ENCODE measurements at regions not wholly inside any gene's neighbourhood (a gene's known extent, or its start where the extent isn't known, plus 50 kb on each side); places are given as distances from the start of the nearest gene placed in this dataset.

DNA sequence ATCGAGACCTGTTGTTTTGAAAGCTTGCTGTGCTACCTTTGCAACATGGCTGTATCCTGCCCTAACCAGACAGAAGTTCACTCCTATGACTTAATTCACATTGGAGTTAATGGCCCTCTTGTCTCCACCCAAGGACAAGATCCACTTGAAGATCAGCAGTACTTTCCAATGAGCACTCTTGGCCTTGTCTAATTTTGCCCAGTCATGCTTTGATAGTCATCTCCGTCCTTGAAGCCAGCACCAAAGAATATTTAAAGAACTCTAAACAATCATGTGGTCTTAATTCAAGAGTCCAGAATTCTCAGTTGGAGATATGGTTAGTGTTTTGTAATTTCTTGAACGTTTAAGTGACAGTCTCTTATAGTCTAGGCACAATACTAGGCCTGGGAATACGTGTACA, 775.6 kb upstream of the EEF2KMT start:
- no peaks in the 10 kb centered on the region for H3K27me3 ChIP-seq (ENCODE audit: control insufficient read depth, insufficient read depth, low read length, poor library complexity, severe bottlenecking)
- H3K36me3 ChIP-seq (ENCODE audit: control insufficient read depth, insufficient read depth, low read length) = no peaks in the 10 kb centered on the region
- peaks cover 15% of the 10 kb centered on the region for H3K4me1 ChIP-seq (ENCODE audit: control insufficient read depth, insufficient read depth, low read length)
- no peak overlapping the region for H3K27ac ChIP-seq (ENCODE audit: insufficient read depth, low read depth, low read length, poor library complexity, severe bottlenecking)
- H3K9me3 ChIP-seq (ENCODE audit: control insufficient read depth, low read length) = no peaks in the 10 kb centered on the region
- H3K4me3 ChIP-seq (ENCODE audit: insufficient read depth, low read depth, low read length) = no peak overlapping the region
- WGBS, 2 experiments = 97 to 100% methylated on average over 2 to 3 of the region's 4 CpGs

- Histone ChIP-seq H3K27me3 (ENCODE audit: control insufficient read depth, insufficient read depth, low read length, poor library complexity, severe bottlenecking) (no peaks in the 10 kb centered on the region), H3K9me3 (ENCODE audit: control insufficient read depth, low read length) (no peaks in the 10 kb centered on the region), H3K36me3 (ENCODE audit: control insufficient read depth, insufficient read depth, low read length) (no peaks in the 10 kb centered on the region), H3K27ac (ENCODE audit: insufficient read depth, low read depth, low read length, poor library complexity, severe bottlenecking) (no peak overlapping the region), H3K4me3 (ENCODE audit: insufficient read depth, low read depth, low read length) (no peak overlapping the region), H3K4me1 (ENCODE audit: control insufficient read depth, insufficient read depth, low read length) (peaks cover 15% of the 10 kb centered on the region)
- WGBS, 2 experiments = 22 to 27% methylated on average over 9 to 11 of the region's 11 CpGs
Measured at GRCh38 chr16:5870886-5871691, 773.5 kb upstream of the EEF2KMT start.

GRCh38 chr16:5867250-5867649, 769.7 kb upstream of the EEF2KMT start:
- no peaks in the 10 kb centered on the region for H3K27me3 ChIP-seq (ENCODE audit: control insufficient read depth, insufficient read depth, low read length, poor library complexity, severe bottlenecking)
- H3K9me3 ChIP-seq (ENCODE audit: control insufficient read depth, low read length) = no peaks in the 10 kb centered on the region
- no peak overlapping the region for H3K4me3 ChIP-seq (ENCODE audit: insufficient read depth, low read depth, low read length)
- 94 to 95% methylated on average over 7 of the region's 7 CpGs for WGBS, 2 experiments
- H3K4me1 ChIP-seq (ENCODE audit: control insufficient read depth, insufficient read depth, low read length) = peaks cover 15% of the 10 kb centered on the region
- H3K36me3 ChIP-seq (ENCODE audit: control insufficient read depth, insufficient read depth, low read length) = no peaks in the 10 kb centered on the region
- no peak overlapping the region for H3K27ac ChIP-seq (ENCODE audit: insufficient read depth, low read depth, low read length, poor library complexity, severe bottlenecking)

DNA sequence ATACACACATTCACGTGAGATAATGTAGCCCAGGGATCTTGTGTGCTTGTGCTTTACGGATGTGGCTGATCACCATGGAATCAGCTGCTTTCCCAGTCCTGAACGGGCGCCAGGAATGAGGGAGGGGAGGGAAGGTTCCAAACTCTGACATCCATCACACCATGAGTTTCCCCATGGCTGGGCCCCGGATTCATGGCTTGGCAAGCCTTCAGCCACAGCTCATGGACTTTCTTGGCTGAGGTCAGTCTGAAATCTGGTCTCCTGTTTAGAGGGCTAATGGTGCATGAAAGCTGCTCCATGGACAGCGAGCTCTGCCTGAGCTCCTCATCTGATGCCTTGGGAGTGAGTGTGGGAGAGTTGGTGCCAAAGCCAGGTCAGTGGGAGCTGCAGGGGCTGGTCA, 767.6 kb upstream of the EEF2KMT start:
- Histone ChIP-seq H3K36me3 (ENCODE audit: control insufficient read depth, insufficient read depth, low read length) (no peaks in the 10 kb centered on the region), H3K27ac (ENCODE audit: insufficient read depth, low read depth, low read length, poor library complexity, severe bottlenecking) (no peak overlapping the region), H3K4me3 (ENCODE audit: insufficient read depth, low read depth, low read length) (no peak overlapping the region), H3K9me3 (ENCODE audit: control insufficient read depth, low read length) (no peaks in the 10 kb centered on the region), H3K4me1 (ENCODE audit: control insufficient read depth, insufficient read depth, low read length) (no peaks in the 10 kb centered on the region), H3K27me3 (ENCODE audit: control insufficient read depth, insufficient read depth, low read length, poor library complexity, severe bottlenecking) (no peaks in the 10 kb centered on the region)
- 88 to 98% methylated on average over 6 of the region's 6 CpGs for WGBS, 2 experiments

DNA sequence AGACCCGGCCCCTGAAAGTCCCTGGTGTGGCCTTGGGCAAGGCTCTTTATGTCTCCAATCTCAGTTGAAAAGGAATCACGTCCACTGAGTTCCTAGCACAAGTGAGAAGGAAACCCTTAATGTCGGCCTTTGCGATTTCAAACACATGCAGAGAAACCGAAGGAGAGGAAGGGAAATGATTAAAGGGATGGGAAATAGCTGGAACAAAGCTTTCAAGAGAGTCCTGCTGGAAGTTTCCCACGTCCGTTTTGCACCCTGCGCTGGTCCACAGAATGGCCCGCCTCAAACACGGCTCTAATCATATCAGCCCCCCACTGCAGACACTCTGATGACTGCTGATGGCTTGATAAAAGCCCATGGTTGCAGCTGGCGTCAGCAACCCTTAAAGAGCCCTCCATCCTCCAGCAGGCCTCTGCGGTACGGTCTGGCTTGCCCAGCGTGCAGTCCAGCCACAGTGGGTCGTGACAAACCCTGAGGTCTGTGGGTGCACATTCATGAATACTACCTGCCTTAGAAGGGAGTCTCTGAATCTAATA, 765.5 kb upstream of the EEF2KMT start:
- Histone ChIP-seq H3K27ac (ENCODE audit: insufficient read depth, low read depth, low read length, poor library complexity, severe bottlenecking) (no peak overlapping the region), H3K9me3 (ENCODE audit: control insufficient read depth, low read length) (no peaks in the 10 kb centered on the region), H3K4me1 (ENCODE audit: control insufficient read depth, insufficient read depth, low read length) (no peaks in the 10 kb centered on the region), H3K27me3 (ENCODE audit: control insufficient read depth, insufficient read depth, low read length, poor library complexity, severe bottlenecking) (no peaks in the 10 kb centered on the region), H3K36me3 (ENCODE audit: control insufficient read depth, insufficient read depth, low read length) (no peaks in the 10 kb centered on the region), H3K4me3 (ENCODE audit: insufficient read depth, low read depth, low read length) (no peak overlapping the region)
- 91 to 95% methylated on average over 15 of the region's 15 CpGs for WGBS, 2 experiments

DNA sequence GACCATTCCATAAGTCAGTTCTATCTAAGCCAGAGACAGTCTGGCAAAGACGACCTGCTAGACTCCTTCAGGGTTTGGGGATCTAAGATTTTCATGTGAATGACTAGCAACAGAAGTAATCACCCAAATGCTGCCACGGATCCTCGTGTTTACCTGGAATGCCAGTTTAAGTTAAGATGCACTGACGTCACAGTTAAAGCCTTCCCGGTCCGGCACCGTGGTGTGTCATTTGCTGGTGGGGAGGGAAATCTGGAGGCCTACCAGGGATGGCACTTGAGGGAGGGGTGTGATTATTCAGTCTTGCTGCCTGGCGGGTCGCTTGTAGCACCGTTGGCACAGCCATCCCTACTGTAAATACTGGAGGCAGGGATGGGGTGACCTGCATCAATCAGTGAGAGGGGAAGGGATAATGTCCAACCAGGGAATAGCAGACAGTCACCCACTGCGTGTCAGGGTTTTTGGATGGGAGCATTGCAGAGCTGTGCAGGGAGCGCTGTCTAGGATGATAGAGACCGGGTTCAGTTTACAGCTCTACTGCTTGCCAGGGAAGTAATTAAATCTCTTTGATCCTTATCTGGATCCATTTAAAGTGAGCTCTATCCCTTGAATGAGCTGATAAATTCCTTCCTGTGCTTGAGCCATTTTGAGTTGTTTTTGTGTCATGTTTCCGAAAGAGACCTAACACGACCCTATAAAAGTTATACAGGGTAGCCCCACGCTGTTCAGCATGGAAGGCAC, 764.7 kb upstream of the EEF2KMT start:
- no peaks in the 10 kb centered on the region for H3K4me1 ChIP-seq (ENCODE audit: control insufficient read depth, insufficient read depth, low read length)
- no peaks in the 10 kb centered on the region for H3K9me3 ChIP-seq (ENCODE audit: control insufficient read depth, low read length)
- WGBS, 2 experiments = 86 to 89% methylated on average over 16 of the region's 16 CpGs
- H3K36me3 ChIP-seq (ENCODE audit: control insufficient read depth, insufficient read depth, low read length) = no peaks in the 10 kb centered on the region
- no peak overlapping the region for H3K4me3 ChIP-seq (ENCODE audit: insufficient read depth, low read depth, low read length)
- no peaks in the 10 kb centered on the region for H3K27me3 ChIP-seq (ENCODE audit: control insufficient read depth, insufficient read depth, low read length, poor library complexity, severe bottlenecking)
- no peak overlapping the region for H3K27ac ChIP-seq (ENCODE audit: insufficient read depth, low read depth, low read length, poor library complexity, severe bottlenecking)

DNA sequence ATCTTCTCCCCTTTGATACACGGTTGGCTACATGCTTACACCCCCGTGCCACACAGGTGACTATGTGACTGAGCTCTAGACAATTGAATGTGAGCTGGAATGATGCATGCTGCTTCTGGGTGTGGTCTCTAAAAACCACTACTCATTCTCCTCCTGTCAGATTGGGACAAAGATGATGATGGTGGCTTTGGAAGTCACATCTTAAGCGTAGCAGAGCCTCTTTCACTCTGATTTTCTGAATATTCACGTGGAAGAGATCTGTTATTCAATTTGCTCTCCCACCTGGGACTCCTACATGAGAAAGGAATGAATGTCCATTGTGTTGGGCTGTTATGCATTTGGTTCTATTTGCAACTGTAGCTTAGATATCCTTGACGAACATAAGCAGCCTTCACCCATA, 763.6 kb upstream of the EEF2KMT start:
- H3K4me1 ChIP-seq (ENCODE audit: control insufficient read depth, insufficient read depth, low read length) = no peaks in the 10 kb centered on the region
- H3K9me3 ChIP-seq (ENCODE audit: control insufficient read depth, low read length) = no peaks in the 10 kb centered on the region
- H3K27me3 ChIP-seq (ENCODE audit: control insufficient read depth, insufficient read depth, low read length, poor library complexity, severe bottlenecking) = no peaks in the 10 kb centered on the region
- no peaks in the 10 kb centered on the region for H3K36me3 ChIP-seq (ENCODE audit: control insufficient read depth, insufficient read depth, low read length)
- no peak overlapping the region for H3K4me3 ChIP-seq (ENCODE audit: insufficient read depth, low read depth, low read length)
- WGBS, 2 experiments = 69 to 81% methylated on average over 4 to 5 of the region's 5 CpGs
- no peak overlapping the region for H3K27ac ChIP-seq (ENCODE audit: insufficient read depth, low read depth, low read length, poor library complexity, severe bottlenecking)

DNA sequence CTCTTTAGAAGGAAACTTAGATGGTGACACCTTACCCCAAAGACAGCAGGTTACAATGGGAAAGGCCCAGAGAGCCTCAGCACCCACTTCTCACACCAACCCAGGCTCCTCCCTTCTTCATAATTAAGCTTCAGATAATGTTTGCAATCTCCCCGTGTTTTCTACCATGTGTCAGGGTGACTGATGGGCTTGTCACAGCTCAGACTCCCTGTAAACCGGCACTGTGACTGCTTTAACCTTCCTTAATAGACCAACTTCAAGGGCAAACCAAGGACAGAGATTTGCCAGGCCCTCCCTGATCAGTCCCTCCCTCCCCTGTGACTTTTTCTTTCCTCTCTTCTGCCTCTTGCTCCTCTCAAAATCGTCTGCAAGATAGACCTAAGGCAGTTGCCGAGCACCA, 760.6 kb upstream of the EEF2KMT start:
- H3K4me1 ChIP-seq (ENCODE audit: control insufficient read depth, insufficient read depth, low read length) = no peaks in the 10 kb centered on the region
- H3K4me3 ChIP-seq (ENCODE audit: insufficient read depth, low read depth, low read length) = no peak overlapping the region
- H3K27me3 ChIP-seq (ENCODE audit: control insufficient read depth, insufficient read depth, low read length, poor library complexity, severe bottlenecking) = no peaks in the 10 kb centered on the region
- H3K9me3 ChIP-seq (ENCODE audit: control insufficient read depth, low read length) = no peaks in the 10 kb centered on the region
- H3K36me3 ChIP-seq (ENCODE audit: control insufficient read depth, insufficient read depth, low read length) = no peaks in the 10 kb centered on the region
- WGBS, 2 experiments = 79 to 84% methylated on average over 4 of the region's 4 CpGs
- H3K27ac ChIP-seq (ENCODE audit: insufficient read depth, low read depth, low read length, poor library complexity, severe bottlenecking) = no peak overlapping the region

DNA sequence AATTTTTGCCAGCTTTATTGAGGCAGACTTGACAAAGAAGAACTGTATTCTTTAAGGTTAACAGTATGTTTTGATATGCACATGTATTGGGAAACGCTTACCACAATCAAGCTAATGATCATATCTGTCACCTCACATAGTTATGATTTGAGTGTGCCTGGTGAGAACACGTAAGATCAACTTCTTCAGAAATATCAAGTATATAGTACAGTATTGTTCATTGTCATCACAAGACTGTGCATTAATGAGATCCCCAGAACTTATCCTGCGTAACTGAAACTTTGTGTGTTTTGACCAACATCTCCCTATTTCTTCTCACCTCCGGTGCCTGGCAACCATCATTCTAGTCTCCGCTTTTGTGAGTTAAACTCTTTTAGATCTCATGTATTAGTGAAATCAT, 756.4 kb upstream of the EEF2KMT start:
- H3K27me3 ChIP-seq (ENCODE audit: control insufficient read depth, insufficient read depth, low read length, poor library complexity, severe bottlenecking) = no peaks in the 10 kb centered on the region
- H3K27ac ChIP-seq (ENCODE audit: insufficient read depth, low read depth, low read length, poor library complexity, severe bottlenecking) = no peak overlapping the region
- WGBS, 2 experiments = 92 to 95% methylated on average over 4 to 5 of the region's 5 CpGs
- no peaks in the 10 kb centered on the region for H3K4me1 ChIP-seq (ENCODE audit: control insufficient read depth, insufficient read depth, low read length)
- no peak overlapping the region for H3K4me3 ChIP-seq (ENCODE audit: insufficient read depth, low read depth, low read length)
- H3K36me3 ChIP-seq (ENCODE audit: control insufficient read depth, insufficient read depth, low read length) = no peaks in the 10 kb centered on the region
- no peaks in the 10 kb centered on the region for H3K9me3 ChIP-seq (ENCODE audit: control insufficient read depth, low read length)

DNA sequence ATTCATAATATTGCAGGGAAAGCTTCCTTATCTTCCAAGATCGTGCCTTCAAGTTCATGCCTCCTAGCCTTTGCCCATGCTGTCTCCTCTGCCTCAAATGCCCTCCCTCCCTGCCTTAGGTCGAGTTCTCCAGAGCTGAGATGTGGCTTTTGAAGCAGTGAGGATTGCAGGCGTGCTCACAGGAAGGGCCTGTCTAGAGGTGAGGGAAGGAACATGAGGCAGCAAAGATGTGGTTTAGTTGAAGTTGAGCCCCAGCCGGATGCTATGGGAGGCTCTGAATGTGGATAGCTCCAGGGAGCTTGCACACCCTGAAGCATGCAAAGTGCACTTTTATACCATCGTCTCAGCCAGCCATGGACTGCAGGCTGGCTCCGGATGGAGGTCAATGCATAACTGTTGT, 754.6 kb upstream of the EEF2KMT start:
- H3K36me3 ChIP-seq (ENCODE audit: control insufficient read depth, insufficient read depth, low read length) = no peaks in the 10 kb centered on the region
- 84 to 88% methylated on average over 6 of the region's 6 CpGs for WGBS, 2 experiments
- H3K4me3 ChIP-seq (ENCODE audit: insufficient read depth, low read depth, low read length) = no peak overlapping the region
- H3K9me3 ChIP-seq (ENCODE audit: control insufficient read depth, low read length) = no peaks in the 10 kb centered on the region
- H3K27ac ChIP-seq (ENCODE audit: insufficient read depth, low read depth, low read length, poor library complexity, severe bottlenecking) = no peak overlapping the region
- no peaks in the 10 kb centered on the region for H3K27me3 ChIP-seq (ENCODE audit: control insufficient read depth, insufficient read depth, low read length, poor library complexity, severe bottlenecking)
- no peaks in the 10 kb centered on the region for H3K4me1 ChIP-seq (ENCODE audit: control insufficient read depth, insufficient read depth, low read length)
